ENCODE measurements at regions not wholly inside any gene's neighbourhood (a gene's known extent, or its start where the extent isn't known, plus 50 kb on each side); places are given as distances from the start of the nearest gene placed in this dataset.
A peak's percentile ranks its signal among the peaks of the same experiment; 100 is the strongest.

GRCh38 chr20:53711333-53712211 is 117.9 kb upstream of the ZNF217 start:
- no peak for TF ChIP-seq CTCF (IDR thresholded peaks at IDR 0.05)

GRCh38 chr20:53708129-53708968 is 114.7 kb upstream of the ZNF217 start:
- intact Hi-C loops (cut with DNase I) = no loop called here
- no peak for DNase-seq (ENCODE audit: low spot score in 2 of 2)
- Histone ChIP-seq H3K36me3 (no peaks in the 10 kb centered on the region), H3K4me1 (peaks cover 0 to 10% of the 10 kb centered on the region in 2 donors), H3K9me3 (no peaks in the 10 kb centered on the region), H3K27ac (no peak overlapping the region), H3K27me3 (no peaks in the 10 kb centered on the region), H3K4me3 (no peak overlapping the region)
- TF ChIP-seq CTCF (IDR thresholded peaks at IDR 0.05) = no peak

More at GRCh38 chr20:53711333-53712211, 117.9 kb upstream of the ZNF217 start:
- no peak for DNase-seq (ENCODE audit: low spot score in 2 of 2)
- H3K9me3 ChIP-seq = no peaks in the 10 kb centered on the region
- no peak overlapping the region for H3K4me3 ChIP-seq
- no peaks in the 10 kb centered on the region for H3K27me3 ChIP-seq
- no peaks in the 10 kb centered on the region for H3K36me3 ChIP-seq
- H3K4me1 ChIP-seq = peaks cover 0 to 10% of the 10 kb centered on the region in 2 donors
- no peak overlapping the region for H3K27ac ChIP-seq
- intact Hi-C loops (cut with DNase I) = no loop called here

GRCh38 chr20:53707371-53708055 is 113.9 kb upstream of the ZNF217 start:
- no peak for DNase-seq (ENCODE audit: low spot score in 2 of 2)
- no peak overlapping the region for H3K27ac ChIP-seq
- no peak overlapping the region for H3K4me3 ChIP-seq
- H3K4me1 ChIP-seq = peaks cover 0 to 10% of the 10 kb centered on the region in 2 donors
- TF ChIP-seq CTCF (IDR thresholded peaks at IDR 0.05) = no peak
- H3K27me3 ChIP-seq = no peaks in the 10 kb centered on the region
- intact Hi-C loops (cut with DNase I) = no loop called here
- no peaks in the 10 kb centered on the region for H3K36me3 ChIP-seq
- no peaks in the 10 kb centered on the region for H3K9me3 ChIP-seq

GRCh38 chr20:53706466-53707370 is 113.1 kb upstream of the ZNF217 start:
- no peaks in the 10 kb centered on the region for H3K36me3 ChIP-seq
- H3K4me1 ChIP-seq = peaks cover 0 to 10% of the 10 kb centered on the region in 2 donors
- no peaks in the 10 kb centered on the region for H3K27me3 ChIP-seq
- intact Hi-C loops (cut with DNase I) = no loop called here
- H3K27ac ChIP-seq = peak overlapping the region in 1 of 2 donors; percentile 27
- no peaks in the 10 kb centered on the region for H3K9me3 ChIP-seq
- no peak for TF ChIP-seq CTCF (IDR thresholded peaks at IDR 0.05)
- no peak for DNase-seq (ENCODE audit: low spot score in 2 of 2)
- H3K4me3 ChIP-seq = no peak overlapping the region

All from ascending aorta (tissue), 2 donors.